ENCODE measurements at regions not wholly inside any gene's neighbourhood (a gene's known extent, or its start where the extent isn't known, plus 50 kb on each side); places are given as distances from the start of the nearest gene placed in this dataset.

DNA sequence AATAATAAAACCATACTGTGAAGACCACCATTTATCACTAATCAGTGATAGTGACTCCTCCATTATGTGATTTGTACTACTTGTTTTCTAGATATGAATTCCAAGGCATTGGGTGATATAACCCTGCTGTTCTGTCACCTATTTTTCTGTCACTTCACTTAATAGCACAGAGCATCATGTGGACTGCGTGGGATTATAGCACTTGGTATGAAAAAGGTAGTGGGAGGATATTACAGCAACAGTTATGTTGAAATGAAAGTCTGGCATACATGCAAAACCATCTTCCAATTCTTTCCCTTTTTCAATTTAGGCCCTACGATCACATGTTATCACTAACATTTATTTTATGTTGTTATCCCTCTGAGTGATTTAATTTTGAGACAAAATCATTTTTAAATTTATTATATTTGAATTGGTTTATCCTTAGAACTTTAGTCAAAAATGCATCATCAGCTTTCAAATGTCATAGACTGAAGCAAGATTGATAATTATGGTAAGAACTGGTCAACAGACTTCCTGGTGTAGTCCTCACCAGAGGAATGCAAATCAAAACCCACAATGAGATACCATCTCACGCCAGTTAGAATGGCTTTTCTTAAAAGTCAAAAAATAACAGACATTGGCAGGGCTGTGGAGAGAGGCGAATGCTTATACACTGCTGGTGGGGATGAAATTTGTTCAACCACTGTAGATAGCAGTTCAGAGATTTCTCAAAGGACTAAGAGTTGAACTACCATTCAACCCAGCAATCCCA lies 242.6 kb downstream of the IKZF2 start:
- TF ChIP-seq, protein P1, sequence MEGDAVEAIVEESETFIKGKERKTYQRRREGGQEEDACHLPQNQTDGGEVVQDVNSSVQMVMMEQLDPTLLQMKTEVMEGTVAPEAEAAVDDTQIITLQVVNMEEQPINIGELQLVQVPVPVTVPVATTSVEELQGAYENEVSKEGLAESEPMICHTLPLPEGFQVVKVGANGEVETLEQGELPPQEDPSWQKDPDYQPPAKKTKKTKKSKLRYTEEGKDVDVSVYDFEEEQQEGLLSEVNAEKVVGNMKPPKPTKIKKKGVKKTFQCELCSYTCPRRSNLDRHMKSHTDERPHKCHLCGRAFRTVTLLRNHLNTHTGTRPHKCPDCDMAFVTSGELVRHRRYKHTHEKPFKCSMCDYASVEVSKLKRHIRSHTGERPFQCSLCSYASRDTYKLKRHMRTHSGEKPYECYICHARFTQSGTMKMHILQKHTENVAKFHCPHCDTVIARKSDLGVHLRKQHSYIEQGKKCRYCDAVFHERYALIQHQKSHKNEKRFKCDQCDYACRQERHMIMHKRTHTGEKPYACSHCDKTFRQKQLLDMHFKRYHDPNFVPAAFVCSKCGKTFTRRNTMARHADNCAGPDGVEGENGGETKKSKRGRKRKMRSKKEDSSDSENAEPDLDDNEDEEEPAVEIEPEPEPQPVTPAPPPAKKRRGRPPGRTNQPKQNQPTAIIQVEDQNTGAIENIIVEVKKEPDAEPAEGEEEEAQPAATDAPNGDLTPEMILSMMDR (IDR thresholded peaks at IDR 0.05; ENCODE audit: low read length), result no peak
- no peak for TF ChIP-seq EZH2 (optimal IDR thresholded peaks at IDR 0.05; ENCODE audit: low read depth, low read length)

Measured in MM.1S (cell line).